SK-N-SH (cell line): ENCODE measurements at regions not wholly inside any gene's neighbourhood (a gene's known extent, or its start where the extent isn't known, plus 50 kb on each side); places are given as distances from the start of the nearest gene placed in this dataset.

Experiments used
- CTCF ChIA-PET: fragments of 300-600, 350-600 bp; formaldehyde crosslinking; extraction: SDS; loops from one replicate; lab custom pipeline; 2021; lab: Yijun Ruan, JAX
- POLR2A ChIA-PET: fragments of 350-600 bp; sonication (Branson Sonifier 250); formaldehyde crosslinking; extraction: SDS; loops from one replicate; lab custom pipeline; 2020; ENCODE audit warnings: antibody characterized with exemption, inconsistent platforms; lab: Yijun Ruan, JAX
- DNase-seq: peaks from one replicate; pipeline ENCODE4 v3.0.0; 2012
- H2AFZ ChIP-seq: fragments of 200-600 bp; sonication (generic); 2 replicates; pipeline ENCODE4 v1.8.1; 2016; ENCODE audit warnings: antibody characterized with exemption, mild to moderate bottlenecking, low read depth
- H3F3A ChIP-seq: fragments of 200-600 bp; sonication (generic); replicated peaks from 2 replicates; pipeline ENCODE3; 2016; ENCODE audit warnings: antibody characterized with exemption, mild to moderate bottlenecking; ENCODE audit not compliant: insufficient read depth
- H3K27ac ChIP-seq, 2 experiments: fragments of 200-500 bp in 1 of 2; fragments of 200-600 bp in 1 of 2; sonication (Bioruptor generic) in 1 of 2; sonication (generic), shearing (Covaris generic) in 1 of 2; 2 replicates each; pipeline versions ENCODE4 v1.5.1 to v1.6.1; 2014 to 2016; ENCODE audit warnings: low read depth in 2 of 2, inconsistent platforms in 1 of 2, low read length in 1 of 2, mild to moderate bottlenecking in 1 of 2, mixed read lengths in 1 of 2
- H3K27me3 ChIP-seq: fragments of 200-600 bp; sonication (generic), shearing (Covaris generic); 2 replicates; pipeline ENCODE4 v1.6.1; 2016; ENCODE audit warnings: mixed run types; ENCODE audit not compliant: insufficient read depth
- H3K36me3 ChIP-seq, 2 experiments: fragments of 200-500 bp in 1 of 2; fragments of 200-600 bp in 1 of 2; sonication (Bioruptor generic) in 1 of 2; sonication (generic) in 1 of 2; replicated peaks in 1 of 2; 2 replicates each; pipeline versions ENCODE3 to v1.5.1; 2014 to 2016; ENCODE audit warnings: low read length in 1 of 2, mild to moderate bottlenecking in 1 of 2; ENCODE audit not compliant: insufficient read depth in 2 of 2, control insufficient read depth in 1 of 2
- H3K4me1 ChIP-seq, 2 experiments: fragments of 200-500 bp in 1 of 2; fragments of 200-600 bp in 1 of 2; sonication (Bioruptor generic) in 1 of 2; sonication (generic), shearing (Covaris generic) in 1 of 2; 2 replicates each; pipeline versions ENCODE4 v1.5.1 to v1.6.1; 2014 to 2016; ENCODE audit warnings: low read depth in 1 of 2, low read length in 1 of 2, mixed run types in 1 of 2; ENCODE audit not compliant: insufficient read depth in 2 of 2, control insufficient read depth in 1 of 2
- H3K4me2 ChIP-seq: fragments of 200-600 bp; sonication (generic), shearing (Covaris generic); 2 replicates; pipeline ENCODE4 v1.6.1; 2017; ENCODE audit warnings: mixed run types
- H3K4me3 ChIP-seq, 2 experiments: fragments of 200-500 bp in 1 of 2; fragments of 200-600 bp in 1 of 2; sonication (Bioruptor generic) in 1 of 2; sonication (generic), shearing (Covaris generic) in 1 of 2; 2 replicates each; pipeline versions ENCODE4 v1.5.1 to v1.8.1; 2014 to 2016; ENCODE audit warnings: low read depth in 2 of 2, inconsistent platforms in 1 of 2, low read length in 1 of 2, mild to moderate bottlenecking in 1 of 2, mixed read lengths in 1 of 2, moderate library complexity in 1 of 2
- H3K79me2 ChIP-seq: fragments of 200-600 bp; sonication (generic); 2 replicates; pipeline ENCODE4 v1.8.1; 2017; ENCODE audit warnings: mild to moderate bottlenecking; ENCODE audit not compliant: insufficient read depth
- H3K9ac ChIP-seq: fragments of 200-600 bp; sonication (generic); 2 replicates; pipeline ENCODE4 v1.6.1; 2017; ENCODE audit warnings: mixed run types
- H3K9me2 ChIP-seq: fragments of 200-600 bp; sonication (generic); 2 replicates; pipeline ENCODE4 v1.6.1; 2017; ENCODE audit warnings: mixed run types
- H3K9me3 ChIP-seq: fragments of 200-600 bp; sonication (generic); 2 replicates; pipeline ENCODE4 v1.6.1; 2017; ENCODE audit warnings: mixed run types, mild to moderate bottlenecking, moderate library complexity
- H4K20me1 ChIP-seq: fragments of 200-600 bp; sonication (generic); 2 replicates; pipeline ENCODE4 v1.6.1; 2017; ENCODE audit warnings: mild to moderate bottlenecking, mixed run types; ENCODE audit not compliant: insufficient read depth
- EP300 ChIP-seq, 2 experiments: IDR thresholded peaks; 2 replicates each; pipeline versions ENCODE4 v1.4.0 to v1.6.1; 2012; ENCODE audit warnings: borderline replicate concordance in 1 of 2, low read depth in 1 of 2, low read length in 1 of 2
- FOSL2 ChIP-seq: IDR thresholded peaks from 2 replicates; pipeline ENCODE4 v1.4.0; 2012; ENCODE audit warnings: low read depth, mild to moderate bottlenecking, moderate library complexity, borderline replicate concordance
- GABPA ChIP-seq: IDR thresholded peaks from 2 replicates; pipeline ENCODE4 v1.4.0; 2012; ENCODE audit warnings: low read depth, mild to moderate bottlenecking
- NFIC ChIP-seq: IDR thresholded peaks from 2 replicates; pipeline ENCODE4 v1.4.0; 2012; ENCODE audit warnings: borderline replicate concordance
- NRF1 ChIP-seq: IDR thresholded peaks from 2 replicates; pipeline ENCODE4 v1.6.1; 2012; ENCODE audit warnings: low read depth, mild to moderate bottlenecking, low read length
- PBX3 ChIP-seq: IDR thresholded peaks from 2 replicates; pipeline ENCODE4; 2012
- RXRA ChIP-seq: IDR thresholded peaks from 2 replicates; pipeline ENCODE4 v1.4.0; 2012; ENCODE audit warnings: low read depth, mild to moderate bottlenecking, borderline replicate concordance
- WGBS: methylation state at CpG from one replicate; pipeline ENCODE4 v1.1.6; 2017; ENCODE audit warnings: low lambda C conversion rate; 5-methylcytosine and 5-hydroxymethylcytosine counted together
- TF ChIP-seq, protein P1 (sequence below): IDR thresholded peaks from 2 replicates; pipeline ENCODE4 v1.4.0; 2012; ENCODE audit warnings: low read depth, borderline replicate concordance

GRCh38 chr7:45238806-45239205 is 81.2 kb downstream of the RAMP3 start:
- Histone ChIP-seq H3K27ac (no peak overlapping the region), H3K9ac (no peak overlapping the region)
- CTCF ChIA-PET, result interaction anchor here (0.9 to 2.8 kb wide), 3 partner anchors 20 to 80 kb away, joined by 3 to 15 read pairs (median 7); no protein-coding TSS in a partner anchor

DNA sequence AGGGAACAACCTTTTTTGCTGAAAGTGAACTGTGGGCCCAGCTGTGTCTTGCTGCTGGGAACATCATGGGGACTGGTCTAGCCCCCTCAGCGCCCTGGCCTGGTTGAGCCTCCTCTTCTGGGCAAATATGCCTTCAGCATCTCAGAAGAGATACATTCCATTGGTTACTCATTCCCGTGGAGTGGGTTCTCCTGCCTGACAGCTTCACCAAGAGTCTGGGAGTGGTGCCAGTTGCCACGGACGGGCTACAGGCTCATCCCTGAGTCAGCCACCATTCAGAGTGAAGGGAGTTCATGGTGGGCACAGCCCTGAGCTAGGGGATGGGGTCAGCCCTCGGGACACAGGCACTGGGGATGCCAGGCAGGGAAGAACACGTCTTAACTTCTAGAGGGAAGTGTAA is 81.9 kb downstream of the RAMP3 start:
- Histone ChIP-seq H3K4me3 (no peak overlapping the region), H3K9me2 (no peaks in the 10 kb centered on the region), H3K27me3 (no peaks in the 10 kb centered on the region; the same call in 1 of the 2 replicates), H3K9ac (no peak overlapping the region), H3K4me1 (peaks cover 7 to 8% of the 10 kb centered on the region in 2 experiments; a peak in 1 of 4 replicates), H3K4me2 (no peak overlapping the region), H3K79me2 (no peaks in the 10 kb centered on the region), H3K36me3 (no peaks in the 10 kb centered on the region), H2AFZ (no peak overlapping the region), H3F3A (peaks cover 11% of the 10 kb centered on the region), H4K20me1 (no peaks in the 10 kb centered on the region), H3K27ac (no peak overlapping the region), H3K9me3 (no peaks in the 10 kb centered on the region)
- CTCF ChIA-PET, result interaction anchor here (0.6 to 2.8 kb wide), 3 partner anchors 12 to 21 kb away, joined by 3 to 15 read pairs (median 6); no protein-coding TSS in a partner anchor
- POLR2A ChIA-PET, result no interaction called here
- no peak for TF ChIP-seq NRF1
- no peak for TF ChIP-seq EP300 (IDR thresholded peaks at IDR 0.05; ENCODE audit: borderline replicate concordance in 1 of 2, low read depth in 1 of 2, low read length in 1 of 2)
- peak; percentile 32 for TF ChIP-seq PBX3
- peak; percentile 73 for TF ChIP-seq NFIC
- peak; percentile 24; the same call in 1 of the 2 replicates for TF ChIP-seq FOSL2
- TF ChIP-seq, all 33 proteins: peak for 3
- no peak for DNase-seq
- 29% methylated on average over 6 of the region's 6 CpGs for WGBS

More at GRCh38 chr7:45238806-45239205, 81.2 kb downstream of the RAMP3 start:
- Histone ChIP-seq H4K20me1 (no peaks in the 10 kb centered on the region), H3K4me1 (peaks cover 7 to 8% of the 10 kb centered on the region in 2 experiments; a peak in 1 of 4 replicates), H3K79me2 (no peaks in the 10 kb centered on the region), H3K4me3 (no peak overlapping the region), H3K4me2 (no peak overlapping the region), H2AFZ (no peak overlapping the region), H3K27me3 (no peaks in the 10 kb centered on the region; the same call in 1 of the 2 replicates)
- WGBS, result 41% methylated on average over 5 of the region's 5 CpGs
- no peak for DNase-seq
- POLR2A ChIA-PET, result no interaction called here
- TF ChIP-seq FOSL2, result no peak
- TF ChIP-seq GABPA, result no peak
- TF ChIP-seq, protein P1, sequence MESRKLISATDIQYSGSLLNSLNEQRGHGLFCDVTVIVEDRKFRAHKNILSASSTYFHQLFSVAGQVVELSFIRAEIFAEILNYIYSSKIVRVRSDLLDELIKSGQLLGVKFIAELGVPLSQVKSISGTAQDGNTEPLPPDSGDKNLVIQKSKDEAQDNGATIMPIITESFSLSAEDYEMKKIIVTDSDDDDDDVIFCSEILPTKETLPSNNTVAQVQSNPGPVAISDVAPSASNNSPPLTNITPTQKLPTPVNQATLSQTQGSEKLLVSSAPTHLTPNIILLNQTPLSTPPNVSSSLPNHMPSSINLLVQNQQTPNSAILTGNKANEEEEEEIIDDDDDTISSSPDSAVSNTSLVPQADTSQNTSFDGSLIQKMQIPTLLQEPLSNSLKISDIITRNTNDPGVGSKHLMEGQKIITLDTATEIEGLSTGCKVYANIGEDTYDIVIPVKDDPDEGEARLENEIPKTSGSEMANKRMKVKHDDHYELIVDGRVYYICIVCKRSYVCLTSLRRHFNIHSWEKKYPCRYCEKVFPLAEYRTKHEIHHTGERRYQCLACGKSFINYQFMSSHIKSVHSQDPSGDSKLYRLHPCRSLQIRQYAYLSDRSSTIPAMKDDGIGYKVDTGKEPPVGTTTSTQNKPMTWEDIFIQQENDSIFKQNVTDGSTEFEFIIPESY, result no peak
- no peak for TF ChIP-seq RXRA
- TF ChIP-seq, all 33 proteins: peak for 0
- Histone ChIP-seq H3F3A (peaks cover 11% of the 10 kb centered on the region), H3K36me3 (no peaks in the 10 kb centered on the region), H3K9me3 (no peaks in the 10 kb centered on the region), H3K9me2 (no peaks in the 10 kb centered on the region)
